CD4-positive, alpha-beta T cell treated with Interleukin-12 subunit alpha and Interleukin-12 subunit beta, for 1 hour (primary cell): ENCODE measurements at regions not wholly inside any gene's neighbourhood (a gene's known extent, or its start where the extent isn't known, plus 50 kb on each side); places are given as distances from the start of the nearest gene placed in this dataset.
"Not testable (repeated sequence)": the region's sequence is repeated elsewhere in the genome, so short reads cannot be mapped to it uniquely, and the experiment has no call there.

ENCODE experiments used
- DNase-seq: peaks from one replicate; pipeline ENCODE4 v3.0.0-alpha.2; 2020

DNA sequence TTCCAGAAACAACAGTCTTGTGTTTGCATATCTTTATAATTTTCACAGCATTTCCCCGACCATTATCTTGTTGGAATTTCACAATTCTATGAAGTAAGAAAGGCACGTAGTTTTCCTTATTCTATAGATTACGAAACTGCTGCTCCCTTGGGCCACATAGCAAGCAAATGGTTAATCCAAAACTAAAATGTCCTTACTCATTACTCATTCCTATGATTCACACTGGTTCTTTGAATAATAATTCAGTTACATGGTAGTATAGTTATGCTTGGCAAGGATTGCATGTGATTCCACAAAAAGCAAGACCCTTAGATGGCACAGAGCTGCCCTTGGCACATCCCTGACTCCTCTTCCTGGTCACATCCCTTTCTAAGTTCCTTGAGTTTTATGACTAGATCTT lies 51.2 kb downstream of the OR13H1 start:
- no peak for DNase-seq

DNA sequence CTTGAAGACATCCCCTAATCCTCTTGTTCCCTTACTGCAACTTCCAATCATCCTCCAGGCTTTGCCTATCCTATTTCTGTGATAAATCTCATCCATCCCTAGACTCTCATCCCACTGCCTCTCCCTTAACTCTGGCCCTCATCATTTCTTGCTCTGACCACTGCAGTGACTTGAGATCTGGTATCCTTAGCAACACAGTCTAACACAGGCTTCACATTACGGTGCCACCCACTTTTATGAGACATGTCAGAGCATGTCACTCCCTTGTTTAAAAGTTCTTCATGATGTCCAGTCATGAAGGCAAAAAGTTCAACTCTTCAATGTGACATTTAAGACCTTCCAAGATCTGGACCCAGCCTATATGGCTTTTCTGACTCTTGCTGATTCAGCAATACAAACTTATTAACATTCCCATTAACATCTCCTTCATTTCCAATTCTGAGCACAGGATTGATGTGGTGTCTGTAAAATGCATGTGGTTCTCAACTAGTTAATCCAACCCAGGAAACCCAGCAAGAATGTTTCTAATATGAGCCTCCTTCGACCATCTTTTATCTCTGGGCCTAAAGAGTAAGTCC lies 64.0 kb downstream of the OR13H1 start:
- DNase-seq, result no peak

DNA sequence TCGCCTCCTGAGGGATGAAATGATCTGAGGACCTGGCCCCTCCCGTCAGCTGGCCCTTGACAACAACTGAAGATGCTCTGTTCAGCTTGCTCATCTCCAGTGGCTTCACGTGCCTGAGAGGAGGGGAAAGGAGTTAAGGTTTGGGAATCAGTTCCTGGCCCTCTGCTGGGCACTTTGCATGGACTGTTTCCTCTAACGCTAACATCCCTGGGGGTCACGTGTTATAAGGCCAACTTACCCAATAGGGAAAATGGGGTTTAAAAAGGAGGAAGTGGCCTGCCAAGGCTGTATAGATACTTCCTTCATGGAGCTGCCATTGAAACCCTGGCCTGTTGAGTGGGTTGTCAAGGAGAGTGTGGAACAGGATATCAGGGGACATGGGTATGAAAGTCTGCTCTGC lies 65.6 kb downstream of the OR13H1 start:
- DNase-seq, result no peak

DNA sequence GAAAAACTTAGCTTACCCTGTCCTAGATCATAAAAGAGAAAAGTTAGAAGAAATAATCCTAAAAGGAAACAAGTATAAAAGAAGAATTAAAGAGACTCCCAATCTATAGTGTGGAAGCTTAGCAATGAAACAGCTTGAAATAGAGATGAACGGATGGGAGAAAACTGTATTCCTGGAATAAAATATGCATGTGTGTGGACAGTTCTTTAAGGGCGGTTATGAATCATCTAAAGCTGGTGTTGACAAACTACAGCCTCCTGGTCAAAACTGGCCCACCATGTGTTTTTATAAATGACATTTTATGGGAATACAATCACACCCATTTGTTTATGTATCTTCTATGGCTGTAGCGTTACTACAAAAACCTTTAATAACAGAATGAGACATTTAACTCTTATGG lies 69.4 kb downstream of the OR13H1 start:
- no peak for DNase-seq

DNA sequence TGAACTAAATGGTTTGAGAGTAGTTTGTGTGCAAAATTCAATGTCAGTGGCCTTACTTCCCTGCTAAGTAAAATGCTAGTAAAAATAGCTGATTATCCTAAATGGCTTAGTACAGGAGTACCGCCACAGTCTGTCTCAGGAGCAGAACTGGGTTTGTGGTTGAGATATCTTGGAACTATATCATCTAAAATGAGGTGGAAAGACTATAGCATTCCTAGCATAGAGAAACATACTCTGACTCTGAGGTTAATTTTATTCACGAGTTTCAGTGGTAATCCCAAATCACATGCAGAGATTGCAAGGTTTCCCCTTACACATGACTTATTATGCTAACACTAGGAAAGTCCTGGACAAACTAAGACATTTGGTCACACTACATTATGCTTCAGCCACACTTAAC lies 70.4 kb downstream of the OR13H1 start:
- no peak for DNase-seq

DNA sequence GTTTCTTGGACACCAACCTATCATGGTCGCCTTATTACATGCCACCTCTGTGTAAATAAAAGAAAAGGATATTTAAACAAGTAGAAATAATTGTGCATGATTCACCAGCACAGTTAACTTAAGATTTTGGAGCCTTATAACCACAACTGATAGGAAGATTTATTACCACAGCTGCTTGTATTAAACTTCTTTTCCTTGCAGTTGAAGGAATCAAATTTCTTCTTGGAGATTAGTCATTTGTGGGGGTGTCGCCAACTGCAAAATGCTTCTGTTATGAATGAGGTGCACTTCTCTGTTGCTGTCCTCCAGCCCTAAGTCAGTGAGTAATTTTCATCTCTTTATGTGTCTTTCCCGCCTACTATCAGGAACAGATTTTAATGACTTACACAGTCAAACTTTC lies 73.3 kb downstream of the OR13H1 start:
- DNase-seq, result no peak

DNA sequence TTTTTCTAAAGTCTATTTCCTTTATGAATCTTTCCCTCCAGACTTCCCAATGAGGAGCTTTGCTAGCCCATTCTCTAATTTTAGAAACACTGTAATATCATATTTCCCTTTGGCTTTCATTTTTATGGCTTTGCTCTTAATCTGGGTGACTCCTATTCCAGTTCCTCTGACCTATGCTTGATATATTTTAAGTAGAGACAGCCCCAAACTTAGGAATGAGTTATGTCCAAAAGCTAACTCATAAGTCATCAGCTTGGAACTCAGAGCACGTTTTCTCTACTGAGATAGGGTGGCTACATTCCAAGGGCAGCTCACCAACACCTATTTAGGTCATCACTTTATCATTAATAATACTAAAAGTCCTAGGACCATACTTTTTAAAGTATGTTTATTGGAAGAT lies 77.8 kb downstream of the OR13H1 start:
- no peak for DNase-seq

DNA sequence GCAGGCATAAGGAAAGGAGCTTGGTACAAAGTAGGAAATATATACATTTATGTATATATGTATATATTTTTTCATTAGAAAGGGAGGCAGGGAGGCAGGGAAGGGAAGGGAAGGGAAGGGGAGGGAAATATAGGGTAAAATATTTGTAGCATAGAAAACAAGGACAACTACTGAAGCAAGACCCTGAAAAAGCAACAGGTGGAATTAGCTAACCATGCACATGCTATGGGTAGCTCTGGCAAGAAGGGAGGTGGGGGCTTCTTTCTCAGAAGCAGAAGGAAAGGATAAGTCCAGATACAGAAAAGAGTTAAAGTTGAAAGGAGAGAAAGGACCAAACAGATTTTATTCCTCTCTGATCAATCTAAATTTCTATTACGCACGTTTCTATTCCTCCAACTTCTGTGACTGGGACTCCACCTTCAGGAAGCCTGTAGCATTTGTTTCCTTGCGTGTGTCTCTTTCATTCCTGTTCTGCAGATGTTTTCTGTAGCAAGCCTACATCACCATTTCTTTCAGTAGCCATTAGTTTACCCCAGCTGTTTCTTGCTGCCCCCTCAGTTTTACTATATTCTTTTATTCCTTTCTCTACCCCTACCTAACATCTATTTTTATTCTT lies 82.9 kb downstream of the OR13H1 start:
- DNase-seq, result no peak

DNA sequence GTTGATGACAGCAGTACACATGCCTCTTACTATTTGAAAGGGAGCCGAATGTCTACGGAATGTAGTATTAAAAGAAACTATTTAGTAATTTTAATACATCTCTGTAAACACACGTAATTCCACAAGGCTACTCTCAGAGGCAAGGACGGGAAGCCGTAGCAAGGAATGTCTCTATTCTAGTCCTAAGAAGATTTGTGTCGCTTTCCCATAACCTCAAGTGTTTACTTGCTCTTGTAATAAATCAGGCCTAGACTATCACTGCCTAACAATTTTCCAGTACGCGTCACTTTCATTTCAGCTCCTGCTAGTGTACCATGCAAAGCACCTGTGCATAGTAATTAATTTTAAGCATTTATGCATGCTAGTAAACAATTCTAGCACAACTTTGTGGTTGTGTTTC lies 86.7 kb downstream of the OR13H1 start:
- DNase-seq, result no peak

DNA sequence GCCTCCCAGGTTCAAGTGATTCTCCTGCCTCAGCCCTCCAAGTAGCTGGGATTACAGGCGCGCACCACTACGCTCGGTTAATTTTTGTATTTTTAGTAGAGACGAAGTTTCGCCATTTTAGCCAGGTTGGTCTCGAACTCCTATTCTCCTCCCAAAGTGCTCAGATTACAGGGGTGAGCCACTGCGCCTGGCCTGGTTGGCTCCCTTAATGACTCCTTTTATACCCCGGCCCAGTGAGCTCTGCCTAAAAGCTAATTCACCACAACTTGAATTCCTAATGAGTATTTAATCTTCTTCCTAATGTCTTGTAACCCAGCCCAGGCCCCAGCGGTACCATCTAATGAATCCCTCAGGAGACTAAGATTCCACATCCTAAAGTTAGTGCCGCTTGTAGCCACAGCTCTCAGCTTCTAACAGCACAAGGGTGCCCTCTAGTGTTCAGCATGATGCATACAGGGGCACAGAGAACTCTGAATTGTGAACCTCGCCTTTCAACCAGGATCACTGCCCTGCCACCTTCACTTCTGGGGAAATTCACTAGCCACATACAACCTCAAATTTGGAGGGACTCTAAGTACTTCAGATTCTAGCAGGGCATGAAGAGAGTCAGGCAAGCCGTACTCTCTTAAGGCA lies 89.5 kb downstream of the OR13H1 start:
- DNase-seq, result peak; percentile 39

DNA sequence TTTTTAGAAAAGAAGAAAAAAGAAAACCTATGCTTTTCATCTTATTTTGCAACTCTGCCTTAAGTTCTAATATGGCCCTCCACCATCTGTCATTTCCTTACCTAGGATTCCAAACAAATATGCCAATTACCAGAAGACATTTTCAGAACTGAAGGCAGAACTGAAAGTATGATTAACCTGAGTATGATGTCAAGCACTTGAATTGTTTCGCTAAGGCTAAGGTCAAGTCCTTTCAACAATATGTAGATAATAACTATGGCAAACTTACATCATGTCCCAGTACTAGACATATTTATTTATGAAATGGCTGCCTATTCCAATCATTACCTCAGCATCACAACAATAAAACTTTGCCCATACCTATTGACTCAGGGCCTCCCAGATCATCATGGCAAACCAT lies 91.0 kb downstream of the OR13H1 start:
- DNase-seq, result no peak

DNA sequence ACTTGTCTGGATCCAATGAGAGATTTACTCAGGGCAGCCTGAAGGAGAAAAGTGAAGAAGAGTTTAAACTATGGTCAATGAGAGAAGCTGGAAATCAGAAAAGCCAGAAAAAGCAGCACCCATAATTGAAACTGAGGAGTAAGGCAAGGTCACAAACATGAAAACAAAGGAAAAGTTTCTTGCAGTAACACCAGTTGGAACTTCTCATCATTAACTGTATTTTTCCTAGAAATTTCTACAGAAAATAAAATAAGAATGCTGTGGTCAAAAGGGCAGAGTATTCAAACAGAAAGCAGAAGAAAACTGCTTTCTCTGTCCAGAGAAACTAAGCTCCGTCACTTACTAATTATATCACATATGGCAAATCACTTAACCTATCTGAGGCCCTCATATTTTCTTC lies 102.2 kb downstream of the OR13H1 start:
- no peak for DNase-seq

DNA sequence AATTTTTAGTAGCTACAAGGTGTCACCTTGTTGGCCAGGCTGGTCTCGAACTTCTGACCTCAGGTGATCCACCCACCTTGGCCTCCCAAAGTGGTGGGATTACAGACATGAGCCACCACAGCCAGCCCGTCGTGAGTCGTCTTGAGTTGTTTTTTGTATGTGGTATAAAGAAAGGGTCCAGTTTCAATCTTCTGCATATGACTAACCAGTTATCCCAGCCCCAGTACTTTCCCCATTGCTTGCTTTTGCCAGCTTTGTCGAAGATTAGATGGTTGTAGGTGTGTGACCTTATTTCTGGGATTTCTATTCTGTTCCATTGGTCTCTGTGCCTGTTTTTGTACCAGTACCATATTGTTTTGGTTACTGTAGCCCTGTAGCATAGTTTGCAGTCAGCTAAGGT lies 105.9 kb downstream of the OR13H1 start:
- DNase-seq, result no peak

DNA sequence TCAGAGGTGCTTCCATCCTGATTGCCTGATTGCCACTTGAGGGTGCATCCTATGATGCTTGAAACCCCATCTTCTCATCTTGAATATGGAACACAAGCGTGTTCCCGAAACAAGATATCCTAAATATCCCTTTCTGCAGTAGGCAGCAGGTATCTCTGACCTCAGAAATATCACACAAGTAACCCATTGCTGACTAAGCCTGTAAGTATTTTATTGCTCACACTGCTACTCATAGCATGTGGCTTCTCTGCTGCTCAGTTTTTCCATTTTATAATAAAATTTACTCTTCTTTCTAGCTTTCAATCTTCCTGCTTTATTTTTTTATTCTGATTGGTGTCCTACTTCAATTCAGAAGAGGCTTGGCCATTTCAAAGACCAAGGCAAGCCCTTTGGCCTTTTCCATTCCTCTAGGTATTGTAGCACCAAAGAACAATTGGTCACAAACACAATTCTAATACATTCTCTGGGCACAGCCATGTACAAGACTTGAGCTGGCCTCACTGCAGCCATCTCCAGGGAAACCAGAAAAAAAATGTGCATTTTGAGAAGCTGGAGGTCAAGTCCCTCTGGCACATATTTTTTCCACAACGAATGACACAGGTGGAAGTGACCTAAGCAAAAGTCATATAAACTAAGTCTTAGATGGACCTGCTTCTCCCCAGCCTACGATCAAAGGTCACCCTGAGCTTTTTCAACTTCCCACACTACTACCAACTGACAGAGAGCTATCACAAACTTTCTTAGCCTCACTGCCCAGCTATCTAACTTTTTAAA lies 107.0 kb downstream of the OR13H1 start:
- DNase-seq, result no peak

DNA sequence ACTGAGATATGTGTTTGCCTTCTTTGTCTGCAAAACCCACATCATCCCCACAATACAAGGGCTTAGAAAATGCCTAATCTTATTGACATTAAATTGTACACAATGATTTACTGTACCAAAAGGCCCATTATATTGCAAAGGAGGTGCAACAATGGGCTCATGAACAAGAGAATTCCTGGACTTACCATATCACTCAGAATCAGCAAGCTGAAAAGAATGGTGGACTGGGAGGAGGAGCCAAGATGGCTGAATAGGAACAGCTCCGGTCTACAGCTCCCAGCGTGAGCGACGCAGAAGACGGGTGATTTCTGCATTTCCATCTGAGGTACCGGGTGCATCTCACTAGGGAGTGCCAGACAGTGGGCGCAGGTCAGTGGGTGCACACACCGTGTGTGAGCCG lies 119.9 kb downstream of the OR13H1 start:
- DNase-seq, result not testable (repeated sequence)

DNA sequence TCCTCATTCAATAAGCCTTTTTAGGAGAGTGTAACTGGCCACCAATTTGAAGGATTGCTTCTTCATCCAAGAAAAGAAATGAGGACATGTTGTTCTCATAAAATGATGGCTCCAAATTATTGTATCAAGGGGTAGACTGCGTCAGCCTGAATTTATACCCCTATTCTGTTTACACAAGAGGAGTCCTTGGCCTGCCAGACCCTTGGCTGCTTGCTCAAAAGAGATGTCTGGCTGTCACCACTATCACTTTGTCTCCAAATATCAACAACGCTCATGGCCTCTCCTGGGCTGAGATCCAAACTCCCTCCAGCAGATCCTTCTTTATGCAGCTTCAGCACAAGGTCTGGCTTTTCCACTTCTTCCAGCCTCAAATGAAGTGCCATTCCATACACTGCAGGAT lies 127.9 kb downstream of the OR13H1 start:
- DNase-seq, result no peak

DNA sequence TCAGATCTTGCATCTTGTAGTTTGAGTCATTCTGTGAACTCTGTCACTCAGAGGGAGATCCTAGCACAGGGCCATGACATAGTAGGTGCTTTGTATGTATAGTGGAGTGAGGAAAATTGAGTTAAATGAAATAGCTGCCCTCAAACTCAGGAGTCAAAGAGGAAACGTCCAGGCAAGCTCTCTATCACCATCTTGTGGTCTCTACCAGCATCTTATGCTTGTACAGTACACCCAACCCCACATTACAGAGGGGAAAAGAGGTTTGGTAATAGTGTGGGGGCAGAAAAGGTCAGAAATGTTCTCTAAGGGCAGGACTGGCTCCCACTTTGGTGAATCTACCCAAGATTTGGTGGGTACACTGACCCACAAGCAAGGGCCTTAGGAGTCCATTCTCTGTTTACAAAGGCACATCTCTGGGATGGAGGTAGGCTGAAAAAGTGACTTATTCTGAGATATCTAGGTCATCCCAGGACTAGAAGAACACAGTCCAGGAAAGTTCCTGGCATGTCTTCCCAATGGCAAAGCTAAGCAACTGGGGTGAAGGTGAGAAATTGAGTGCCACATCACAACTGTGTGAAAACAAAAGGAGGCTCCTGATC lies 131.8 kb downstream of the OR13H1 start:
- DNase-seq, result no peak

DNA sequence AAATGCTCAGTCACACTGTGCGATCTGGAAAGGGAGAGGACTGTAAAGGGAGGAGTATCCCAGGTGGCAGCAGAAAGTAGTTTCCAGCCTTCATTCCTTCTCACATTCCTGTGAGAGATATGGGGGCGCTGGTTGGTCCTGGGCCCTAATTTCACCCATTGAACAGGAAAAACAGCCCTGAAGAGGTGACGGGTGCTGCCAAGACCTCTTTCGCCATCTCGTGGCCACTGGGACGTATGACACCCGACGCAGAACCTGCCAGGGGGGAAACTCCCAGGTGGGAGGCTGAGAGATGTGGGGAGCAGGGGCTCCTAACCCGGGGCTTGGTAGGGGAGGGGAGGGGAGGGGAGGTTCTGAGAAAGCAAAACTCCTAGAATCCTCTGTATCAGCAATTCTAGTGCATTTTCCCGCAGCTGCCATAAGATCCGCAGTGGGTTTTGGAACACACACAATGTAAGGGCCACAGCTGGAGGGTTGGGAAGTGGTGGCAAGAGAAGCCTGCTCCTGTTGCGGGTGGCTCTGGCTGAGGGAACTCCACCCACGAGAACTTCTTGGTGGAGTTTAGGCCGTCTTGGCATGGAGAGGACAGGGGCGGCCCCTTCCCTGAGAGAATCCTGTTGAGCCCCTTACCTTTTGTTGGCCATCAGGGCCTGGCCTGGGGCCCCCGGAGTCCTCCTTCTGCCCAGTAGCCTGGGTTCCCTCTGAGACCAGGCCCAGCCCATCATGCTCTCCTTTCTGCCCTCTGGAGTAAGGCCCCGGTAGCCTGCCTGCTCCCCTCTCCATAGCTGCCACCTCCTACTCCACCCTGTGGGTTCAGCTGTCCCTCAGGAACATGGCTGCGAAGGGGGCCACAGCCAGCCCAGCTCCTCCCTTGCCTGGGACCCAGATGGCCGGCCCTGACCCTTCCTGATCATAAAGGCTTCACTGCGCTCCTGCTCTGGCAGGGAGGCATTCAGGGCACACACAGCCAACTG lies 134.1 kb downstream of the OR13H1 start:
- DNase-seq, result peak; percentile 23

DNA sequence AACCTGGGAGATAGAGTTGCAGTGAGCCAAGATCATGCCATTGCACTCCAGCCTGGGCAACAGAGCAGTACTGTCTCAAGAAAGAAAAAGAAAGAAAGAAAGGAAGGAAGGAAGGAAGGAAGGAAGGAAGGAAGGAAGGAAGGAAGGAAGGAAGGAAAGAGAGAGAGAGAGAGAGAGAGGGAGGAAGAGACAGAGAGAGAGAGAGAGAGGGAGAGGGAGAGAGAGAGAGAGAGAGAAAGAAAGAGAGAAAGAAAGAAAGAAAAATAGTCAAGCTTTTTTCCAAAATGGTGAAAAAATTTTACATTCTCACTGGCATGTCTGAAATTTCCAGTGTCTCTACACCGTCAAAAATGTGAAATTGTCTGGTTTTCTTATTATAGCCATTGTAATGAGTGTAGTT lies 138.9 kb downstream of the OR13H1 start:
- not testable (repeated sequence) for DNase-seq

DNA sequence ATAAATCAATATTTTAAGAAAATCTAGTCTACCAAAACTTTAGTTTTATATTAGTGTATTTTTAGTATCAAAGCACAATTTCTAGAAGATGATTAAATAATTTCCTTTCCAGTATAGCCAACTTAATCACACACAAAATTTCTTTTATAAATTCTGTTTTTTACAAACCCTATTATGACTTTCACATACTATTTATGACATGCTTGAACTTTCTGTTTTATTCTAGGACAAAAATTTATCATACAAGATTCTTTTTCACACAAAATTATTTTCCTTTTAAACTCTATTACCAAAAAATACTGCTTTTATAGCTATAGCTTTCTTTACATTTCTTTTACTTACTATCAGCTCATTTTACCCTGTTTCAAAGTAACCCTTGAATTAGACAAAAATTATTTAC lies 149.5 kb downstream of the OR13H1 start:
- DNase-seq, result no peak

DNA sequence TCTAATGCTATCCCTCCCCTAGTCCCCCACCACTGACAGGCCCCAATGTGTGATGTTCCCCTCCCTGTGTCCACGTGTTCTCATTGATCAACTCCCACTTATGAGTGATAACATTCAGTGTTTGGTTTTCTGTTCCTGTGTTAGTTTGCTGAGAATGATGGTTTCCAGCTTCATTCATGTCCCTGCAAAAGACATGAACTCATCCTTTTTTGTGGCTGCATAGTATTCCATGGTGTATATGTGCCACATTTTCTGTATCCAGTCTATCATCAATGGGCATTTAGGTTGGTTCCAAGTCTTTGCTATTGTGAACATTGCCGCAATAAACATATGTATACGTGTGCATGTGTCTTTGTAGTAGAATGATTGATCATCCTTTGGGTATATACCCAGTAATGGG lies 153.1 kb downstream of the OR13H1 start:
- not testable (repeated sequence) for DNase-seq

DNA sequence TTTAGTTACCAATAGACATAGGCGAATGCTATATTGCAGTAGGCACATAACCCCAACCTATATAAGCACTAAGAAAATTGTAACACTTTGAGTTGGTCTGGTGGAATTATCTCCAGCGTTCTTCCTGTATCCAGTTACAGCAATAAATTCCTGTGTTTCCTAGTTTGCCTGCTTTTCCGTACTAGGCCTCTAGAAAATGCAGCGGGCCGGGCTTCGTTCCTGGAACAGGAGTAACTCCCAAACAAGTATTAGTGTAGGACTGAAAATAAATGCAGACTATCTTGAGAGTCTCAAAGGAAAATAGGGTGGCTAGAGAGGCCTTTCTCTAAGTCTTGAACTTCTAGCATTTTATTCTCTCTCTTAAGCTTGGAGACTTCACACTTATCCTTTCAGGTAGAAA lies 159.8 kb downstream of the OR13H1 start:
- no peak for DNase-seq
